GM19395 (cell line): ENCODE measurements at regions not wholly inside any gene's neighbourhood (a gene's known extent, or its start where the extent isn't known, plus 50 kb on each side); places are given as distances from the start of the nearest gene placed in this dataset.
"Not testable (repeated sequence)": the region's sequence is repeated elsewhere in the genome, so short reads cannot be mapped to it uniquely, and the experiment has no call there.

Source experiments
- ATAC-seq: cut with Tn5 transposase; IDR thresholded peaks from one replicate; pipeline ENCODE4 v1.9.1; 2021; ENCODE audit warnings: mild to moderate bottlenecking, moderate library complexity; ENCODE audit not compliant: unreplicated experiment

DNA sequence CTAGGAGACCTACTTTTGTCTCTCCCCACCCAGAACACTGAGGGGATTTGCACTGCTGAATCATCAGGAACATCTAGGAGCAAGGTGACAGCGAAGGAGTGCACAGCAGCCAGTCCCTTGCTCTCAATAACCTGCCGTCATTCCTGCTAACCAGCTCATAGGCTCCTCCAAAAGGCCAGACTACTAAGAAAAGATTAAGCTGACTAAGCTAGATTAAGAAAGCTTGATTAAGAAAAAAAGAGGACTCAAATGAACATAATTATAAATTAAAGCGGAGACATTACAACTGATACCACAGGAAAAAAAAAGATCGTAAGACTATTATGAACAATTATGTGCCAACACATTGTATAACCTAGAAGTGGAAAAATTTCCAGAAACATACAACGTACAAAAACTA is 1254.8 kb upstream of the CHAC2 start:
- no peak for ATAC-seq

DNA sequence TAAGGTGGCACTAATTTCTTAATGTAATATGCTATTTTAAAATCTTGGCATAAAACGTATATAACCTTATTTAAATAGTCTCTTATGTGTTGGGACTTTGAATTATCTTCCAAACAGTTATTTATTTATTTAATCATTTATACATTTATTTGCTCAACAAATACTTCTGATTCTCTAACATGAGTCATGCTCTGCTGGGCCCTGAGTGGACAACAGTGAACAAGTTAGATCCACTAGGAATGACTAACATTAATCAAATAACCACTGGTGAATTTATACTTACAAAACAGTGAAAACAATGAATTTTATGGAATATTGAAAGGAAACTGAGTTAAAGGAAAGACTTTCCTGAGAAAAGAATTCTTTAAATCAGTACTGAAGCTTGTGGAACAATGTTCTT is 1257.2 kb upstream of the CHAC2 start:
- no peak for ATAC-seq

DNA sequence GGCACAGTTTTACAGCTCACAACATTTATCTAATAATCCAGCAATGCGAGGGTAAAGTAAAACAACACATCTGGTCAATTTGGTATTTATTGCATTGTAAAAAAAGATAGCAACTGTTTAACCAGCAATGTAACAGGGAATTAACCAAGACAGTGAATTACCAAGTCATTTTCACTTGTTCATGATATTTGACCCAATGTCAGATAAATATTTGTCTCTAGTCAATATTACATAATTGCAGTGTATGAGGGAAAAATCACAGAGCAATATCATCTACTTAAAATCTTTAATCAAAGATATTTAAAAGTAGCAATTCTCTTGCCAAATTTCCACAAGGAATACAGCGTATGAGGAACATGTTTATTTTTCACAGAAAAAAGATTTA is 1265.1 kb upstream of the CHAC2 start:
- no peak for ATAC-seq

- ATAC-seq: no peak
Observed at GRCh38 chr2:52501715-52502475, 1265.7 kb upstream of the CHAC2 start.

GRCh38 chr2:52500561-52500960 is 1267.0 kb upstream of the CHAC2 start:
- ATAC-seq: no peak

DNA sequence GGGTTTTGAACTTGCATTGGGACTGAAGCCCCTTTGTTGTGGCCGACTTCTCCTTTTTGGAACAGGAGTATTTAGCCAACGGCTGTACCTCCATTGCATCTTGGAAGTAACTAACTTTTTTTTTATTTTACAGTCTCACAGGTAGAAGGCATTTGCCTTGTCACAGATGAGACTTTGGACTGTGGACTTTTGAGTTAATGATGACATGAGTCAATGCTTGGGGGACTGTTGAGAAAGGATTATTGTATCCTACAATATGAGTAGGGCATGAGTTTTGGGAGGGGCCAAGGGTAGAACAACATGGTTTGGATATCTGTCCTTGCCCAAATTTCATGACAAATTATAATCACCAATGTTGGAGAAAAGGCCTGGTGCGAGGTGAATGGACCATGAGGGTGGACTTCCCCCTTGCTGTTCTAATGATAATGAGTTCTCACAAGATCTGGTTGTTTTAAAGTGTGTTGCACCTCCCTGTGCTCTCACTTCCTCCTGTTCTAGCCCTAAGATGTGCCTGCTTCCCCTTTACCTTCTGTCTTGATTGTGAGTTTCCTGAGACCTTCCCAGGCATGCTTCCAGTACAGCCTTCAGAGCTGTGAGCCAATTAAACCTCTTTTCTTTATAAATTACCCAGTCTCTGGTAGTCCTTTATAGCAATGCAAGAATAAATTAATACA is 1269.4 kb upstream of the CHAC2 start:
- no peak for ATAC-seq

- no peak for ATAC-seq
Observed at GRCh38 chr2:52495816-52496215, 1271.8 kb upstream of the CHAC2 start.

DNA sequence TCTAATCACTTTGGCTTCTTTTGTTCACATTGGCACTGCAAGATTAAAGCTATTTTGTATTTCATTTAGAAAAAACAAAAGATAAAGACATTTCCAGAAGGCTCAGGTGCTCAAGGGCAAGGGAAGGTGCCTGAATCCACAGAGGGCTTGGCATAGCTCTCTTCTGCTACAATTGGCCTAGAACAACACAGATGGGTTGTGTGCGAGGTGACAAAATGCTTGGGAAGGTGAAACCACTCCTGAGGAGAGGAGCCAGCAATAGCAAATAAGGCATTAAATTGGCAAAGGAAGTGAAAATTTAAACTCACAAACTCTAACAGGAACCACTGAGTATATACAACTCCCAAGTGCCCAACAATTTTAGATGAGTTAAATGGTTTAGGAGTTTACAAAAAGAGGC is 1290.4 kb upstream of the CHAC2 start:
- no peak for ATAC-seq

DNA sequence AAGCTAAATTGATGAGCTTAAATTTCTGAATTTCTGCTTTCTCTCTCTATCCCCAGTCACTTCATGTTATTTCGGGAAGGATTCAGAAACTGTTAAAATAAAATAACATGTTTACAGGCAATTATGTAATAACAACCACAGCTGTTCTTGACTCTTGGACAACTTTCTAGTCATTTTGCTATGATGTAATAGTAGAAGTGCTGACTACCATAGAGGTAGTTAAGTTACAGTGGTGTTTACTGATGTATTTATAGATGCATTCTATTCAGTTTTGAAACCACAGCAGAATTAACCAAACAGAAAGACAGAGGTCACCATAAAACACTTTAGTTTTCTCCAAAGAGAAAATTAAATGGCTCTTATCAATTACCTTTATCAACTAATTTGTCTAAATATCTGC is 1292.0 kb upstream of the CHAC2 start:
- no peak for ATAC-seq

DNA sequence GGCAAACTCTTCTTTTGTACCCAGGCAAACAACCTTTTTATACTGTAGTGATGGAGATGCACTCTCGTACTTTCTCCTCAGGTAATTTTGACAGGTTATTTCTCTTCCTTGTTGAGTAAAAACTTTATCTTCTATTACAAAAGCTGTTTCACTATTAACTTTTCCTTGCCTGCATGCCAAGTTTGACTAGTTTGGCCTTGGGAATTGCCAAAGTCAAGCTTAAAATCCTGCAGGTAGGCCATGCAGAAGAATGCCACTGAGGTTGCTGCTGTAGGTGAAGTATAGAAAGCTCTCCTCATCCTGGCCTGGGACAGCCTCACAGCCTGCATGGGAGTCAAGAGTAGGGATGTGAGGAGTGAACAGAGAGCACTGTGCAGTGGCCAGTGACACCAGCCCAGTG is 1293.5 kb upstream of the CHAC2 start:
- ATAC-seq: no peak

- ATAC-seq: no peak
Observed at GRCh38 chr2:52473526-52473925, 1294.1 kb upstream of the CHAC2 start.

- ATAC-seq: not testable (repeated sequence)
Observed at GRCh38 chr2:52470457-52470856, 1297.1 kb upstream of the CHAC2 start.

- ATAC-seq: no peak
Observed at GRCh38 chr2:52467189-52467588, 1300.4 kb upstream of the CHAC2 start.

DNA sequence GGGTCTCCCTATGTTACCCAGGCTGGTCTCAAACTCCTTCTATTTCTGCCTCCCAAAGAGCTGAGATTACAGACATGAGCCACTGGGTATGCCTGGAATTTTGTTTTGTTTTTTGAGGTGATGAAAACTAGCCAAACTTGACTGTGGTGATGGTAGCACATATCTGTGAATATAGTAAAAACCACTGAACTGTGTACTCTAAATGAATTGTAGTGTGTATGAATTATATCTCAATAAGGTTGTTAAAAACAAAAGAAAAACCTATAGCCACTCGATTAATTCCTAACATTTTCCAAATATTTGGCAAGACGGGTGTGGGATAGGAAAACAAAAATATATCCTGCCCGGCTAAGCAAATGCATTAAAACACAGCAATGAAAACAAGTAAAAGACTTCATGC is 1302.3 kb upstream of the CHAC2 start:
- ATAC-seq: no peak

GRCh38 chr2:52463457-52463856 is 1304.1 kb upstream of the CHAC2 start:
- ATAC-seq: no peak

- no peak for ATAC-seq
Observed at GRCh38 chr2:52456561-52457377, 1310.8 kb upstream of the CHAC2 start.

GRCh38 chr2:52454962-52455361 is 1312.6 kb upstream of the CHAC2 start:
- ATAC-seq: no peak

- ATAC-seq: no peak
Observed at GRCh38 chr2:52452201-52452600, 1315.4 kb upstream of the CHAC2 start.

GRCh38 chr2:52445686-52446085 is 1321.9 kb upstream of the CHAC2 start:
- no peak for ATAC-seq

DNA sequence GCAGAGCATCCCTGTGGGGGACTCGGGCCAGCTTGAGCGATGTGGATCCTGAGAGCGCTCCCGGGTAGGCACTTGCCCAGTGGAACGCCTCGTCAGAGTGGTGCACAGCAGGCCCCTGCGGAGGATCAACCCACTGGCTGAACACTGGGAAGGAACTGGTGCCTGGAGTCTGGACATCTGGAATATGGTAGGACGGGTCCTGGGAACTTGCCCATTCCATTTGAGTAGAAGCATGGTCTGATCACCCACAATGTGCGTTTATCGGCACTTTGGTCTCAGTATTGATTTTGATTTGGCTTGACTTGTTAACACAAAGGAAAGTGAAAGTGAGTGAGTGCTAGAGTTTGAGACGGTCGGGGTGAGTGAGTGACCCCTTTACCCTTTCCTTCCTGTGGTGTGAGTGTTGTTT is 1336.2 kb upstream of the CHAC2 start:
- ATAC-seq: no peak

- no peak for ATAC-seq
Observed at GRCh38 chr2:52429740-52430139, 1337.9 kb upstream of the CHAC2 start.

DNA sequence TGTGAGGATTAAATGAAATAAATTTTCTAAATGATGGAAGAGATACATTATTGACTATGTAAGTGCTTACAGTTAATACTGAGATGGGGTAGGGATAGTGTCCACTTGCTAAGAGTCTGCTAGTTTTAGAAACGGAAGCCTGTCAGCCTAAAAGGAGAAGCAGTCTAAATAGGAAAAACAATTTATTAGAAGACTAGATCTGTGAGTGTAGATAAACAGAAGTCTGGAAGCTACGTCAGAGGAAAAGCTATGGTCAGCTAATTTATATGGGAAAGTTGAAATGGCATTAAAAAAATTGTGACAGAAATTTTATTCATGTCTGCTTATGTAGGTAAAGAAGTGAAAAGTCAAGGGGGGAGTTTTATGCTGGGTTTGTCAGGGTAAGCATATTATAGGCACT is 1338.4 kb upstream of the CHAC2 start:
- ATAC-seq: no peak
